EL (cell line): ENCODE measurements at regions not wholly inside any gene's neighbourhood (a gene's known extent, or its start where the extent isn't known, plus 50 kb on each side); places are given as distances from the start of the nearest gene placed in this dataset.
"Not testable (repeated sequence)": the region's sequence is repeated elsewhere in the genome, so short reads cannot be mapped to it uniquely, and the experiment has no call there.

Source experiments
- DNase-seq: peaks from one replicate; pipeline ENCODE4 v3.0.0-alpha.2; 2016

DNA sequence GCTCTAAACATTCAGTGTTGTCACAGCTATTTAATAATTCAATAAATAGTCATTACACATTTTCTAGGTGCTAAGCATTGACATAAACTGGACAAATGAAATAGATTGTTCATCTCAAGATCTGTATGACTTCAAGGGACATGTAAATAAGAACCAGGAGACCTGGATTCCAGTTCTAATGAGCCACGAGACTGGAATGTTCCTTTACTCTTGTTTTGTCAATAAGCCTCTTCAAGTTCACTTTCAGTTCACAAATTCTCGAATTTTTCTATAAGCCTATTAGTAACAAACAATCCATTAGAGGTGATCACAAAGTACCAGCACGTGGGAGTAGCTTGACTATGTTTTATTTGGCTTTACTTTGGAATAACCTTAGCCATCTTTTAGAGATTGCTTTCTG, 514.0 kb upstream of the SMIM31 start:
- no peak for DNase-seq

- no peak for DNase-seq
Measured at GRCh38 chr4:164251257-164251656, 502.7 kb upstream of the SMIM31 start.

DNA sequence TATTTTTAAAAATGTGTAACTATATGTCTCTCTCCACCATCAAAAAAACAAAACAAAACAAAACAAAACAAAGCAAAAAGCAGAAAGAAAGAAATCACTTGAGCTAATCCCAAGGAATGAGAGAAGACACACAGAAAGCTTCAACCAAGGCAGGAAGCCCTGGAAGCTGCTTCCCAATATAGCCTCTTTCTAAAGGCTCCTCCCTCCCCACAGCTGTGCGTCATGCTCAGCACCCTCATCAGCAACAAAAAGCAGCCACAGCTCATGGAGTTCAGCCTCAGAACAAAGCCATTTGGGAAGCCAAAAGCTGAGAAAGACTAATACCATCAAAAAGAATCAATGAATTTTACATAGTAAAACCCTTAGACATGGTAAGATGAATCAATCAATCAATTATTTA, 501.6 kb upstream of the SMIM31 start:
- no peak for DNase-seq

DNA sequence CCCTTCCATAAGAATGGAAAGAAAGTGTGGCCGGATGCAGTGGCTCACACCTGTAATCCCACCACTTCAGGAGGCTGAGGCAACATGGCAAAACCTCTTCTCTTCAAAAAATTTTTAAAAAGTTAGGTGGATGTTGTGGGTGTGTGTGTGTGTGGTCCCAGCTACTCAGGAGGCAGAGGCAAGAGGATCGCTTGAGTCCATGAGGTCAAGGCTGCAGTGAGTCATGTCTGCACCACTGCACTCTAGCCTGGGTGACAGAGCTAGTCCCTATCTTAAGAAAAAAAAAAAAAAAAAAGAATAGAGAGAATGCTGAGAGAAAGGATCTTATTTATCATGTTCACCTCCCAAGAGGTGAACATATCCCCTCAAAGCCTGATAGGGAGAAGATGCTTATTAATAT, 492.1 kb upstream of the SMIM31 start:
- DNase-seq: no peak

GRCh38 chr4:164262508-164262907, 491.4 kb upstream of the SMIM31 start:
- not testable (repeated sequence) for DNase-seq

DNA sequence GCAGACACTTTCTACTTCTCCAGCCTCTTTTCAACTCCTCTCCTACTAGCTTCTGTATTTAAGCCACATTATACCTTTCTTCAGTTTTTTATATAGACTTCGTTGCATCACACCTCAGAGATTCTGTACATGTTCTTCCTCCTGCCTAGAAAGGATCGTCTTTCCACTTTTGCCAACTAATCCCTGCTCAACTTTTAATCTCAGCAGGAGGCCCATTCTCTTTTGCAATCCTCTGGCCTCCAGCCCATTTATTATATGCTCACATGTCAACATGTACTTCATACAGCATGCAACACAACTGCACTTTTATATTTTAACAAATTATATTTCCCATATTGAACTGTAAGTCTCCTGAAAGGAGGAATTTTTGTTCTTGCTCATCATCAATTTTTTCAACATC, 476.5 kb upstream of the SMIM31 start:
- DNase-seq: not testable (repeated sequence)

GRCh38 chr4:164287173-164287572, 466.8 kb upstream of the SMIM31 start:
- DNase-seq: no peak

DNA sequence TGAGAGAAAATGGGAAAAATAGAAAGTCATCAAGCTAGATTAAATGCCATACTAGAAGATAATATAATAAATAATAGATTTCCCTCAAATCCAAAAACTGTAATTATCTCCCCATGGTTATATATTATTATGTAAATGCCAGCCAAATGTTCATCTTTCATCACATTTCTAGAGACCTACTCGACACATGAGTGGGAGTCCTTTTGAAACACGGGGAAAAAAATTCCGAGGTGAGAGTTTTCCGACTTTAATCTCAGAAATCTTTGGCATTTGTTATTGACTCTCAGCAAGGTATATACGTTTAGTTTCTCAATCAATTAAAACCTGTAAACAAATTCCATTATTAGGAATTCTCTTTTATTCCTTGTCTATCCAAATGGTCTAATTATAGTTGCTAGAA, 465.4 kb upstream of the SMIM31 start:
- DNase-seq: no peak

GRCh38 chr4:164293203-164293602, 460.7 kb upstream of the SMIM31 start:
- DNase-seq: no peak

DNA sequence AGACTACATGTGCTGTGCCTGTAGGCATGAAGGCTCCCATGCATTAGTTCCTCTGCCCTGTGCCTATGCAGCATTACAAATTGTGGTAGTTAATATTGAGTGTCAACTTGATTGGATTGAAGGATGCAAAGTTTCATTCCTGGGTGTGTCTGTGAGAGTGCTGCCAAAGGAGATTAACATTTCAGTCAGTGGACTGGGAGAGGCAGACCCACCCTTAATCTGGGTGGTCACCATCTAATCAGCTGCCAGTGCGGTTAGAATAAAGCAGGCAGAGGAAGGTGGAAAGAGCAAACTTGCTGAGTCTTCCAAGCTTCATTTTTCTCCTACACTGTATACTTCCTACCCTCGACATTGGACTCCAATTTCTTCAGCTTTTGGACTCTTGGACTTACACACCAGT, 460.2 kb upstream of the SMIM31 start:
- DNase-seq: no peak

- DNase-seq: no peak
Measured at GRCh38 chr4:164301430-164301829, 452.5 kb upstream of the SMIM31 start.

DNA sequence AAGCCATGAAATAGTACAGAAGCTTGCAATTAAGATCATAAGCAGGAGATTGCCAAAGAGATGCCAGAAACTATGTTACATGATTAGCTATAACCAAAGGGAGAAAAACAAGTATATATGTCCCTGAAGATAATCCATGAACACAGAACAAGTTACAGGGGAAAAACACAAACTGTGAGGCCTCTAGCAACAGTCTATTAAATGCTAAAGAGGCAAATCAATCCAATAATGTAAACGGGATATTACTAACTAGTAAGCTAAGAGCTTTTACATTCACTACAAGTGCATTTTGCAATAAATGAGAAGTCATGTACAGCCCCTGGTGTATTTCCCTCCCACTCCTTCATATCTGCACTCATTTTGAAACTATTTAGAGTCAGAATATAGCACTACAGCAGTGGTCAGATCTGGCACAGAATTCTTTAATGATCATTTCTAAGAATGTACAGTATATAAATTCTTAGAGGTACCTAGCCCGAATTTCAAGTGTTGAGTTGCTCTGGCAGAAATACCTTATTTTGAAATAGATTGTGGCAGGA, 449.8 kb upstream of the SMIM31 start:
- DNase-seq: no peak

GRCh38 chr4:164304861-164305260, 449.1 kb upstream of the SMIM31 start:
- no peak for DNase-seq

DNA sequence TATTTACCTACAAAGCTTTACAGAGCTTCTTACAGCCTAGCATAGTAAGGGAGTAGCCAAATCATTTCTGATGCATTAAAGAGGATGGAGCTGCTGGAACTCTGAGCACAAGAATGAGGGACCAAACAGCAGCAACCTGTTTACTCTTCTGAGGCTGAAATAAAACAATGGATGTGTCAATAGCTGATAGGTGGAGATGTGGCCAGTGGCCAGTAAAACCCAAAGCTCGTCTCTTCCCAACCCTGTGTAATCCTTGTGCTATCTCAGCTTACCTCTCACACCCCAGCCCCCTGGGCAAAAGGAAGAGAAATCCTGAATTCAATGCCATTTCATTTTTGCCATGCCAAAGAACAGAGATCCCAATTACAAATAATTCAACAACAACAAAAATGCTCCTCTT, 446.7 kb upstream of the SMIM31 start:
- DNase-seq: no peak

DNA sequence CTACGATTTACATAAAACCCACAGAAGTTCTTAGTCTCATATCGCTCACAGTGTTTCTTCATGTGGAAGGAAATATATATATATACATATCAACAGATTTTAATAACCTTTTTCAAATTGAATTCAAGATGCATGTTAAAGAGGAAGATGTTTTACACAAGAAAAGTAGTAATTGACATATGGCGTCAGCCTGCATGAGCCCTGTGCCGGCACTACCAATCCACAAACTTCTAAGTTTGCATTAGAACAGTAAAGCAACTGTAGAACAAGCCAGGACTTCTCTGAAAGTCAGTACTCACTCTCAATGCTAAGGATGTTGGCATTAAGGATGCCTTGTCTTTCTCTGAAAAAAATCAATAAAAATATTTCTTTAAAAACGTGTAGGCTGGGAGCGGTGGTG, 441.3 kb upstream of the SMIM31 start:
- no peak for DNase-seq

DNA sequence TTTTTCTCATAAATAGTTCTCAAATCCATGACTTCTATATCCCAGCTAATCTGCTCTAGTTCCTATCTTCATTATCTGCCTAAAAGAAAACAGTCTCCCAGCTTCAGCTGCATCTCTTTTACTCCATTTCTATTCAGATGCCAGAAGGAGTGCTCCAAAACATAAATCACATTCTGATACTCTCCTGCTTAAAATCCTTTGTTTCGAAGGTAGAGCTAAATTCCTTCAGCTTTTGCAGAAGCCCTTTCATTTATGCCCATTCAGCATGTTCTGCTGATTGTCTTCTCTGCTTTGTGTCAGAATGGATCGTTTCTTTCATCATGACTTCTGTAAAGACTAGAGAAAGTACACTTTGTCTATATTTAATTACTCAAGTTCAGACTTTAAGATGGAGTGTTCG, 440.1 kb upstream of the SMIM31 start:
- DNase-seq: no peak

GRCh38 chr4:164318350-164318749, 435.6 kb upstream of the SMIM31 start:
- DNase-seq: no peak

DNA sequence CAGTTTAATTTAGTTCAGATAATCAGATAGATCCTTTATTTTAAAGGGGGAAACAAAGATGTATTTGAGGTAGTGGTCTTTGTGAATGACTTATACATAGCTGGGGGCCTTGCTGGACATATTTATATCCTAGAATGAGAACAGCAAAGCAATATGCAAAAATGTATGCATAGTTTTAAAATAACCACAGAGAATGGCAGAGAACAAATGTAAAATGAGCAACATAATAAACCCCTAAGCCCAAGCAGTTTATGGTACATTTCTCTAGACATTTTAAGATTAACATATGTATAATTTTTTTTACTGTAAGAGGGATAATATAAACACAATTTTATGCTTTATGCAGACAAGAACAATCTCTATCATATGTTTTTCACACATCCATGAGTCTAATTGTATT, 434.2 kb upstream of the SMIM31 start:
- no peak for DNase-seq

- DNase-seq: no peak
Measured at GRCh38 chr4:164320847-164321246, 433.1 kb upstream of the SMIM31 start.

GRCh38 chr4:164326056-164326455, 427.9 kb upstream of the SMIM31 start:
- no peak for DNase-seq

GRCh38 chr4:164337219-164337944, 416.5 kb upstream of the SMIM31 start:
- no peak for DNase-seq

GRCh38 chr4:164343472-164343976, 410.4 kb upstream of the SMIM31 start:
- DNase-seq: no peak

DNA sequence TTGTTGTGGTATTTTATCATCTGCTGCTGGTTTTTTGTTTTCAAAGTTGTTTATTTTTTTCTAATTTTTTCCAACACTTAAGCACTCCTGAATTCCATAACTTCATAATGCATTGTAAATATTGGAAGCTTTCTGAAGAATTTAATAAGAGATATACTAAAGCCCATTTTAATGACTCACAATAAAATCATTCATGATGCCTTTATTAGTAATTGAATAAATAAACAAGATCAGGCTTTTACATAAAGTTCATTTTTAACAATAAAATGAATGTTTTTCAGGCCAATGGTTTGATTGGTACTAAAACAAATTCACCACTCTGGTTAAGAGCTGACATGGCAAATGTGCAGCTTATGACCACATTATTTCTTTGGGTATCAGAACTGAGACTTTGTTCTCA, 408.2 kb upstream of the SMIM31 start:
- no peak for DNase-seq

- DNase-seq: no peak
Measured at GRCh38 chr4:164350061-164350460, 403.9 kb upstream of the SMIM31 start.

GRCh38 chr4:164350716-164351115, 403.2 kb upstream of the SMIM31 start:
- not testable (repeated sequence) for DNase-seq
